ENCODE measurements at regions not wholly inside any gene's neighbourhood (a gene's known extent, or its start where the extent isn't known, plus 50 kb on each side); places are given as distances from the start of the nearest gene placed in this dataset.

GRCh38 chr19:32188921-32189320 is 156.5 kb upstream of the ZNF507 start:
- Histone ChIP-seq H3K9me3 (ENCODE audit: control insufficient read depth, insufficient read depth, low read length) (no peaks in the 10 kb centered on the region), H3K27ac (ENCODE audit: low read depth, low read length) (no peak overlapping the region), H3K9ac (ENCODE audit: low read depth, low read length) (no peak overlapping the region), H3K4me3 (ENCODE audit: low read depth, low read length) (no peak overlapping the region), H3K27me3 (ENCODE audit: control insufficient read depth, insufficient read depth, low read length) (no peaks in the 10 kb centered on the region), H3K4me1 (ENCODE audit: control insufficient read depth, insufficient read depth, low read length) (no peaks in the 10 kb centered on the region), H3K36me3 (ENCODE audit: control insufficient read depth, insufficient read depth, low read length) (no peaks in the 10 kb centered on the region)

- H3K9me3 ChIP-seq (ENCODE audit: control insufficient read depth, insufficient read depth, low read length) = no peaks in the 10 kb centered on the region
- H3K27ac ChIP-seq (ENCODE audit: low read depth, low read length) = no peak overlapping the region
- no peaks in the 10 kb centered on the region for H3K36me3 ChIP-seq (ENCODE audit: control insufficient read depth, insufficient read depth, low read length)
- H3K4me3 ChIP-seq (ENCODE audit: low read depth, low read length) = no peak overlapping the region
- no peaks in the 10 kb centered on the region for H3K4me1 ChIP-seq (ENCODE audit: control insufficient read depth, insufficient read depth, low read length)
- H3K9ac ChIP-seq (ENCODE audit: low read depth, low read length) = no peak overlapping the region
- H3K27me3 ChIP-seq (ENCODE audit: control insufficient read depth, insufficient read depth, low read length) = no peaks in the 10 kb centered on the region
These were observed 155.3 kb upstream of the ZNF507 start for GRCh38 chr19:32189956-32190706.

- H3K27me3 ChIP-seq (ENCODE audit: control insufficient read depth, insufficient read depth, low read length) = no peaks in the 10 kb centered on the region
- no peaks in the 10 kb centered on the region for H3K4me1 ChIP-seq (ENCODE audit: control insufficient read depth, insufficient read depth, low read length)
- no peak overlapping the region for H3K9ac ChIP-seq (ENCODE audit: low read depth, low read length)
- no peaks in the 10 kb centered on the region for H3K36me3 ChIP-seq (ENCODE audit: control insufficient read depth, insufficient read depth, low read length)
- H3K4me3 ChIP-seq (ENCODE audit: low read depth, low read length) = no peak overlapping the region
- H3K9me3 ChIP-seq (ENCODE audit: control insufficient read depth, insufficient read depth, low read length) = no peaks in the 10 kb centered on the region
- H3K27ac ChIP-seq (ENCODE audit: low read depth, low read length) = no peak overlapping the region
These were observed 153.5 kb upstream of the ZNF507 start for GRCh38 chr19:32191921-32192320.

- Histone ChIP-seq H3K9me3 (ENCODE audit: control insufficient read depth, insufficient read depth, low read length) (no peaks in the 10 kb centered on the region), H3K27me3 (ENCODE audit: control insufficient read depth, insufficient read depth, low read length) (no peaks in the 10 kb centered on the region), H3K27ac (ENCODE audit: low read depth, low read length) (no peak overlapping the region), H3K4me1 (ENCODE audit: control insufficient read depth, insufficient read depth, low read length) (no peaks in the 10 kb centered on the region), H3K4me3 (ENCODE audit: low read depth, low read length) (no peak overlapping the region), H3K9ac (ENCODE audit: low read depth, low read length) (no peak overlapping the region), H3K36me3 (ENCODE audit: control insufficient read depth, insufficient read depth, low read length) (no peaks in the 10 kb centered on the region)
These were observed 149.5 kb upstream of the ZNF507 start for GRCh38 chr19:32195706-32196610.

- H3K36me3 ChIP-seq (ENCODE audit: control insufficient read depth, insufficient read depth, low read length) = no peaks in the 10 kb centered on the region
These were observed 148.6 kb upstream of the ZNF507 start for GRCh38 chr19:32196690-32197420.

GRCh38 chr19:32197896-32198882 is 147.2 kb upstream of the ZNF507 start:
- no peak overlapping the region for H3K9ac ChIP-seq (ENCODE audit: low read depth, low read length)
- H3K27ac ChIP-seq (ENCODE audit: low read depth, low read length) = no peak overlapping the region

More at GRCh38 chr19:32196690-32197420, 148.6 kb upstream of the ZNF507 start:
- Histone ChIP-seq H3K9ac (ENCODE audit: low read depth, low read length) (no peak overlapping the region), H3K27ac (ENCODE audit: low read depth, low read length) (no peak overlapping the region), H3K4me1 (ENCODE audit: control insufficient read depth, insufficient read depth, low read length) (no peaks in the 10 kb centered on the region), H3K4me3 (ENCODE audit: low read depth, low read length) (no peak overlapping the region), H3K9me3 (ENCODE audit: control insufficient read depth, insufficient read depth, low read length) (no peaks in the 10 kb centered on the region), H3K27me3 (ENCODE audit: control insufficient read depth, insufficient read depth, low read length) (no peaks in the 10 kb centered on the region)

GRCh38 chr19:32199501-32200040 is 145.8 kb upstream of the ZNF507 start:
- no peaks in the 10 kb centered on the region for H3K4me1 ChIP-seq (ENCODE audit: control insufficient read depth, insufficient read depth, low read length)
- no peaks in the 10 kb centered on the region for H3K36me3 ChIP-seq (ENCODE audit: control insufficient read depth, insufficient read depth, low read length)
- no peaks in the 10 kb centered on the region for H3K9me3 ChIP-seq (ENCODE audit: control insufficient read depth, insufficient read depth, low read length)
- H3K9ac ChIP-seq (ENCODE audit: low read depth, low read length) = no peak overlapping the region
- H3K4me3 ChIP-seq (ENCODE audit: low read depth, low read length) = no peak overlapping the region
- no peaks in the 10 kb centered on the region for H3K27me3 ChIP-seq (ENCODE audit: control insufficient read depth, insufficient read depth, low read length)
- H3K27ac ChIP-seq (ENCODE audit: low read depth, low read length) = no peak overlapping the region

More at GRCh38 chr19:32197896-32198882, 147.2 kb upstream of the ZNF507 start:
- Histone ChIP-seq H3K36me3 (ENCODE audit: control insufficient read depth, insufficient read depth, low read length) (no peaks in the 10 kb centered on the region), H3K27me3 (ENCODE audit: control insufficient read depth, insufficient read depth, low read length) (no peaks in the 10 kb centered on the region), H3K4me3 (ENCODE audit: low read depth, low read length) (no peak overlapping the region), H3K4me1 (ENCODE audit: control insufficient read depth, insufficient read depth, low read length) (no peaks in the 10 kb centered on the region), H3K9me3 (ENCODE audit: control insufficient read depth, insufficient read depth, low read length) (no peaks in the 10 kb centered on the region)

- H3K4me3 ChIP-seq (ENCODE audit: low read depth, low read length) = no peak overlapping the region
- H3K36me3 ChIP-seq (ENCODE audit: control insufficient read depth, insufficient read depth, low read length) = no peaks in the 10 kb centered on the region
- no peak overlapping the region for H3K9ac ChIP-seq (ENCODE audit: low read depth, low read length)
- H3K27ac ChIP-seq (ENCODE audit: low read depth, low read length) = no peak overlapping the region
- H3K4me1 ChIP-seq (ENCODE audit: control insufficient read depth, insufficient read depth, low read length) = no peaks in the 10 kb centered on the region
- H3K9me3 ChIP-seq (ENCODE audit: control insufficient read depth, insufficient read depth, low read length) = no peaks in the 10 kb centered on the region
- H3K27me3 ChIP-seq (ENCODE audit: control insufficient read depth, insufficient read depth, low read length) = no peaks in the 10 kb centered on the region
These were observed 144.9 kb upstream of the ZNF507 start for GRCh38 chr19:32200312-32201038.

GRCh38 chr19:32201211-32201610 is 144.2 kb upstream of the ZNF507 start:
- Histone ChIP-seq H3K36me3 (ENCODE audit: control insufficient read depth, insufficient read depth, low read length) (no peaks in the 10 kb centered on the region), H3K4me1 (ENCODE audit: control insufficient read depth, insufficient read depth, low read length) (no peaks in the 10 kb centered on the region), H3K9me3 (ENCODE audit: control insufficient read depth, insufficient read depth, low read length) (no peaks in the 10 kb centered on the region), H3K27me3 (ENCODE audit: control insufficient read depth, insufficient read depth, low read length) (no peaks in the 10 kb centered on the region), H3K4me3 (ENCODE audit: low read depth, low read length) (no peak overlapping the region), H3K9ac (ENCODE audit: low read depth, low read length) (no peak overlapping the region), H3K27ac (ENCODE audit: low read depth, low read length) (no peak overlapping the region)

Measured in HUES48 (cell line).